Activated CD4-positive, alpha-beta memory T cell treated with anti-CD3 and anti-CD28 coated beads for 36 hours (primary cell): ENCODE measurements at regions not wholly inside any gene's neighbourhood (a gene's known extent, or its start where the extent isn't known, plus 50 kb on each side); places are given as distances from the start of the nearest gene placed in this dataset.

Experiments used
- CTCF ChIA-PET: fragments of 350-600 bp; sonication (Branson Sonifier 250); formaldehyde crosslinking; loops from one replicate; lab custom pipeline; 2021; ENCODE audit warnings: antibody characterized with exemption, inconsistent platforms; lab: Charles Lee
- POLR2A ChIA-PET: fragments of 350-600 bp; sonication (Branson Sonifier 250); formaldehyde crosslinking; loops from one replicate; lab custom pipeline; 2021; ENCODE audit warnings: antibody characterized with exemption; lab: Charles Lee
- DNase-seq: peaks from one replicate; pipeline ENCODE4 v3.0.0-alpha.2; 2020
- H3K27ac Mint-ChIP-seq: one replicate; pipeline ENCODE4 v1.8.0; 2021; ENCODE audit warnings: mixed read lengths
- H3K27me3 Mint-ChIP-seq: one replicate; pipeline ENCODE4 v1.8.0; 2021; ENCODE audit warnings: mixed read lengths
- H3K36me3 Mint-ChIP-seq: one replicate; pipeline ENCODE4 v1.8.0; 2021; ENCODE audit warnings: mixed read lengths
- H3K4me1 Mint-ChIP-seq: one replicate; pipeline ENCODE4 v1.8.0; 2021; ENCODE audit warnings: low read depth, mixed read lengths
- H3K4me3 Mint-ChIP-seq: one replicate; pipeline ENCODE4 v1.8.0; 2021; ENCODE audit warnings: mild to moderate bottlenecking, mixed read lengths
- H3K9me3 Mint-ChIP-seq: one replicate; pipeline ENCODE4 v1.8.0; 2021; ENCODE audit warnings: mixed read lengths
- intact Hi-C: fragments of 100-400 bp; cut with micrococcal nuclease; formaldehyde crosslinking; loops from one replicate; pipeline ENCODE4 v1.15.1; 2023

DNA sequence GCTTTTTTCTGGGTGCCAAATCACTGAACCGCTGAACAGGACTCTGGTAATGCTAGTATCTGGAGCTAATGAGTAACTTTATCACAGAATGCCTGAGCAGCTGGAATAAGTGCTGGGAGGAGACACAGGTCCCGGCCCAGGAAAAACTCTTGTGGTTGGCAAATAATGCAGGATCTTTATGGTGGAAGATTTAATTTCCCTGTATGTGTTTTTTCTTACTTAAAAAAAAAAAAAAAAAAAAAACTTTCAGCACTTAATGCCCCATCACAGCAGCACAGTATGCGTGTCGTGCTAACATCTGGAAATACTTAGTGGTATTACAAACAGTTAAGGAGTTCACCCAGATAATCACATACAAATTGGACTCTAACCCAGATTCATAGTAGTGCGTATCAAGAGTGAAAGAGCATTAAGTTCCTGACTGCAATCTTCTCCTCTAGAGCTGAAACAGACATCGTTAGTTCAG lies 220.7 kb downstream of the TOMM20 start:
- ChIA-PET CTCF (no interaction called here), POLR2A (no interaction called here)
- H3K27ac Mint-ChIP-seq: no peak overlapping the region
- H3K36me3 Mint-ChIP-seq: no peaks in the 10 kb centered on the region
- no peaks in the 10 kb centered on the region for H3K27me3 Mint-ChIP-seq
- no peak for DNase-seq
- peaks cover 23% of the 10 kb centered on the region for H3K4me1 Mint-ChIP-seq
- H3K4me3 Mint-ChIP-seq: no peak overlapping the region
- no peaks in the 10 kb centered on the region for H3K9me3 Mint-ChIP-seq
- intact Hi-C loops: no loop called here

DNA sequence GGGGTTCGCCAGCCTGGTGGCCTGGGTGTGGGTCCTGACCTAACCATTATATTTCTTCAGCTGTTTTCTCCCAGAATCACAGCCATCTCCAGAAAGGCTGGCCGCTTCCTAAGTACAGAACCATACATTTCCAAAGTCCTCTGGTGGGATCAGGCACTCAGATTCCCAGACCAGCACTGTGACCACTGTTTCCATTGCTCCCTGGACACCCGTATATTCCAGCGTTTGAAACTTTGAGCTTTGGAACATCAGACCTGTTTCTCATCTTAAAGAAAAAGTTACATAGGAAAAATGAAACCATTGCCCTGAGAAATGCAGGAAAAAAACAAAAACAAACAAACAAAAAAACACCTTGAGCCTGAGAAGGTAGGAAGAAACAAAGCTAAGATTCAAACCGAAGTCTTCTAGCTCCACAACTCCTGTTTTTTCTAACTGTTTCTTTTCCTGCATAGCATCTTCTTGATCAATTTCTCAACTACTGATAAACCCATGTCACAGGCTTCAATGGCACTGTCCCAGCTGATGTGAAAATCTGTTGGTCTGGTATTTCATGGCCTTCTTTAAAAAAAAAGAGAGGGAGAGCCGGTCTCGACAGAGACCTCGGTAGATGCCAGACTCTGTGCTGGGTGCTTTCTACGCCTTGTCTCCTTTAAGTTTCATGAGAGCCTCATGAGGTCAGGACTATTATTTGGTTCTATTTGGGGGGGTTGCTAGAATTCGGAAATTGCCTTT lies 221.3 kb downstream of the TOMM20 start:
- H3K27ac Mint-ChIP-seq: no peak overlapping the region
- DNase-seq: no peak
- ChIA-PET POLR2A (no interaction called here), CTCF (no interaction called here)
- intact Hi-C loops: no loop called here
- no peak overlapping the region for H3K4me3 Mint-ChIP-seq
- no peaks in the 10 kb centered on the region for H3K9me3 Mint-ChIP-seq
- H3K4me1 Mint-ChIP-seq: peaks cover 17% of the 10 kb centered on the region
- H3K36me3 Mint-ChIP-seq: no peaks in the 10 kb centered on the region
- no peaks in the 10 kb centered on the region for H3K27me3 Mint-ChIP-seq

DNA sequence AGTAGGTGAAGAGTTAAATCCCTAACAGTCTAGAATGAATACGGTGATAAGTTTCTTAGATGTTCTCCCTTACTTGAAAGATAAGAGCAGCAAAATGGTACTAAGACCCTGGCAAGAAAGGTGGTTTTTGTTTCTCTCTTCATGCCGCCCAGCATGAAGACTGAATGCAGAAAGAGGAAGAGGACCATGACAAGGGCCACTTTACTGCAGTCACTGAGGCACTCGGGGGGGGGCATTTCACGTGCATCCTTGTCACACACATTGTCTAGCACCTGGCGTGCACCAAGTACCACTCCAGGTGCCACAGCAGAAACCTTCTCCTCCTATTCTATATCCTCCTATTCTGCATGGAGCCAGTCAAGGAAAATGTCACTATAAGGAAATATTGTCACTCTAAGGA lies 222.0 kb downstream of the TOMM20 start:
- intact Hi-C loops: no loop called here
- Mint-ChIP-seq H3K4me3 (no peak overlapping the region), H3K36me3 (no peaks in the 10 kb centered on the region), H3K27ac (no peak overlapping the region), H3K4me1 (peaks cover 10% of the 10 kb centered on the region), H3K27me3 (no peaks in the 10 kb centered on the region), H3K9me3 (no peaks in the 10 kb centered on the region)
- DNase-seq: no peak
- ChIA-PET POLR2A (no interaction called here), CTCF (no interaction called here)

DNA sequence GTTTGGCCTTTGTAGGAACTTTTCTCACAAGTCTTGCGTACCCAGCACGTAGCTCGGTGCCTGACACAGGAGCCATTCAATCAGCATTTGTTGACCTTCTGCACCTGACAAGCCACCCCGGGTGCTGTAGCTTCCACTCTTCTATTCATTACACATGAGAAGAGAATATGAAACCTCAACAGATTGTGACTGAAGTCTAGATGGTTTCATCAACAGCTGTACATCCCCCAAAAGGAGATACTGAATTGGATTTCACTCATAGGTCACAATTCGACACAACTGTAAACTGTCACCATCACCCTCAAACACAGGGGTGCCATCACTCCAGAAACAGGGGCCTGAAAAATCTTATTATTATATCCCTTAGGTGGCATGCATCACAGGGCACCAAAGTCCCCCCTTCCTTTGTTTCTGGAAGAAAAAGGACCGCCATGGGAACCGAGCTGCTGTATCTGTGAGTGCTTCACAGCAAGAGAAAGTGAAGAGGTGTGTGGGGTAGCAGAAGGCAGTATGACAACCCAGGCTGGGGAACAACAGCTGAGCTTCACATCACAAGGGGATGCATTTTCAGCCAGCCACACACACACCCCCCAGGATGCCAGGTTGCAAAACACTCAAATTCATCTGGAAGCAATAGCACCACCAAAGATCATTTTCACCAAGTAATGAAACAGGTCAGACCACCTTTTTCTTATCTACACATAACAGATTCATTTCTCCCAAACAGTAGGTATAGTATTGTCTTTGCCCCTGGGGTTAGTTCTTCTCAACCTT lies 225.7 kb downstream of the TOMM20 start:
- H3K27ac Mint-ChIP-seq: no peak overlapping the region
- H3K27me3 Mint-ChIP-seq: no peaks in the 10 kb centered on the region
- H3K4me3 Mint-ChIP-seq: no peak overlapping the region
- intact Hi-C loops: no loop called here
- no peaks in the 10 kb centered on the region for H3K9me3 Mint-ChIP-seq
- no peak for DNase-seq
- peaks cover 2% of the 10 kb centered on the region for H3K4me1 Mint-ChIP-seq
- no peaks in the 10 kb centered on the region for H3K36me3 Mint-ChIP-seq
- CTCF ChIA-PET: interaction anchor here (0.7 to 1.1 kb wide), 2 partner anchors 142 to 181 kb away, joined by 3 to 4 read pairs; no protein-coding TSS in a partner anchor
- POLR2A ChIA-PET: no interaction called here

DNA sequence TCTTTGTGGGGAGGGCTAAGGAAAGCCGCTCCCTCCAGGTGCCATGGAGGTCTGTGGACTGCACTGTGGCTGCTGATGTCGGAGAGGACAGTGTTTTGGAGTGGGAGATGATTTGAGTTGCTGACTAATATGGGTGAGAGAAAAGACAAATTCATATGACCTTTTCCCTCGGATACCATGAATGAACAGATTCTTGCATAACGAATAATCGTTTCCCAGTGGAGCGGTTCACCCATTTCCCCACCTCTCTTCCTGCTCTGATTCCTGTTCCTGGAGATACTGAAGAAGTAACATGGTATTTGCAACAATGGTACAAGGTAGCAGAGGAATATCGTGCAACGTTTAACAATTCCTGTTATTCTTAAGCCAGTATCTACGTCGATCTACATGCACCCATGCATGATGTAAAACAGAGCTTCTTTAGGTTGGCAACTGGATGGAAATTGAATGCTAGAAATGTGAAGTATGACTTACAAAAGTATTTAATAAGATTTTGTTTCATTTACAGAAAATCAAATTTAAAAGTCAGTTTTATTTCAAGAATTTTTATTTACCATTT lies 227.1 kb downstream of the TOMM20 start:
- intact Hi-C loops: no loop called here

DNA sequence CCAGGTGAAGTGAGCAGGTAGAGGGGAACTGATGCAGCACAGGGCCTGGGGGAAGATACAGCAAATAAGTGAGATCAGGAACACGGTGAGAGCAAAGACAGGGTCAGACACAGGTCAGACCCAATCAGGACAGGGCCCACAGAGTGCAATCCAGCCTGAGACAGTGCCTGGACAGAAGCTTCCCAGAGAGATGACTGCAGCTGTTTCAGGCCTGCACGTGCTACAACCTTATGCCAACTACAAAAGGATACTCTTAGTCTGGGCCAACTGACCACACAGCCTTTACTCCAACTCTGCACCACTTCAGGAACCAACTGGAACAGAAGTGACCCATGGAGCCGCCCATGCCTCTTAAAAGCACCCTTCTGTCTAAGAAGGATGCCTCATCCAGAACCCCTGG lies 228.0 kb downstream of the TOMM20 start:
- POLR2A ChIA-PET: no interaction called here
- DNase-seq: no peak
- no peak overlapping the region for H3K4me3 Mint-ChIP-seq
- H3K4me1 Mint-ChIP-seq: peaks cover 2% of the 10 kb centered on the region
- no peaks in the 10 kb centered on the region for H3K36me3 Mint-ChIP-seq
- CTCF ChIA-PET: no interaction called here
- intact Hi-C loops: no loop called here
- no peaks in the 10 kb centered on the region for H3K27me3 Mint-ChIP-seq
- no peaks in the 10 kb centered on the region for H3K9me3 Mint-ChIP-seq
- no peak overlapping the region for H3K27ac Mint-ChIP-seq

More for the DNA sequence above, 227.1 kb downstream of the TOMM20 start:
- Mint-ChIP-seq H3K27ac (no peak overlapping the region), H3K4me1 (peaks cover 2% of the 10 kb centered on the region), H3K36me3 (no peaks in the 10 kb centered on the region), H3K27me3 (no peaks in the 10 kb centered on the region), H3K9me3 (no peaks in the 10 kb centered on the region), H3K4me3 (no peak overlapping the region)
- no peak for DNase-seq
- ChIA-PET CTCF (interaction anchor here (1.1 kb wide), 1 partner anchor 182 kb away, joined by 4 read pairs; no protein-coding TSS in a partner anchor), POLR2A (no interaction called here)

DNA sequence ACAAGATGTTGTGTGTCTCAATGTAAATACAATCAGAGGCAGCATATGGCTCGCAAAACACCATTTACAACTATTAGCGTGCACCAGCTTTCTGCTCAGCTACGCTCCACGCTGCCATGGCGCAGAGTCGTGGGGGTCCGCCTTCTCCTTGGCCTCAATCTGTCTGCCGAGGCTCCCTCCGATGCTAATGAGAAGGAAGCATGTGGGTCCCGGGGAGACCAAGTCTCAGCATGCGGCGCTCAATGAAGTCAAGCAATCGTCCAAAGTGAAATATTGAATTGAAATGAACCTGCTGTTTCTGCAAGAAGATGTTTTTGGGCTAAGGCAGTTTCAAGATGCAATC lies 228.9 kb downstream of the TOMM20 start:
- Mint-ChIP-seq H3K27me3 (no peaks in the 10 kb centered on the region), H3K4me1 (peaks cover 2% of the 10 kb centered on the region), H3K36me3 (no peaks in the 10 kb centered on the region), H3K27ac (no peak overlapping the region), H3K4me3 (no peak overlapping the region), H3K9me3 (no peaks in the 10 kb centered on the region)
- DNase-seq: no peak
- ChIA-PET CTCF (no interaction called here), POLR2A (no interaction called here)
- intact Hi-C loops: no loop called here

DNA sequence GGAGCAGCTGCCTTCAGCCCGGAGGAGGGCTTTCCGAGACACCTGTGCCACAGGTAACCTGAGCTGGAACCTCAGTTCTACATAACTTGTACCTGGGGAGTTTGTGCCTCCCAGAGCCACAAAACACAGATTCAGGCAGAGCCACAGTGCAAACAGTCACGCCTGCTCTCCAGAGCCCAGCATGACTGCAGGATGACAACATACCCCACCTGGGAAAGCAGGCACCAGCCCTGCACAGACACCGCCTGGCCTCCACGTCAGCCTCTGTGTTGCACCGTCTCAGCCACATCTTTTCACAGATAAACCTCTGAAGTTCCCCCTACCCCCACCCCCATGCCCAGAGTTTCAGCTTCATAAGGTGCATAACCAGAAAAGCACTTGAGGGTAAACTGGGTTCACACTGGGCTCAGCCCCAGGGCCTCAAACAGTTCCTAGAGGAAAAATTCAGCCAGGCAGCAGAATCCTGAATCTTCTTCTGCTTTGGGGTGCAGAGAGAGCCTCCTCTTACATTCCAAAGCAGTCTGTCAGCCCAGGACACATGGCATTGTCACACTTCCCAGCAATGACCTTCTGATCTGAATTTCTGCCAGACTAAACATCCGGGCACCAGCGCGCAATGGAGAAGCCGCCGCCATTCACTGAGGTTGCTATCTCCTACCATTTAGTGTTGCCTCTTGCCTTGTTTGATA lies 229.5 kb downstream of the TOMM20 start:
- POLR2A ChIA-PET: no interaction called here
- no peak overlapping the region for H3K4me3 Mint-ChIP-seq
- no peaks in the 10 kb centered on the region for H3K27me3 Mint-ChIP-seq
- H3K27ac Mint-ChIP-seq: no peak overlapping the region
- CTCF ChIA-PET: no interaction called here
- no peaks in the 10 kb centered on the region for H3K9me3 Mint-ChIP-seq
- no peak for DNase-seq
- H3K4me1 Mint-ChIP-seq: peaks cover 4% of the 10 kb centered on the region
- no peaks in the 10 kb centered on the region for H3K36me3 Mint-ChIP-seq
- intact Hi-C loops: no loop called here

DNA sequence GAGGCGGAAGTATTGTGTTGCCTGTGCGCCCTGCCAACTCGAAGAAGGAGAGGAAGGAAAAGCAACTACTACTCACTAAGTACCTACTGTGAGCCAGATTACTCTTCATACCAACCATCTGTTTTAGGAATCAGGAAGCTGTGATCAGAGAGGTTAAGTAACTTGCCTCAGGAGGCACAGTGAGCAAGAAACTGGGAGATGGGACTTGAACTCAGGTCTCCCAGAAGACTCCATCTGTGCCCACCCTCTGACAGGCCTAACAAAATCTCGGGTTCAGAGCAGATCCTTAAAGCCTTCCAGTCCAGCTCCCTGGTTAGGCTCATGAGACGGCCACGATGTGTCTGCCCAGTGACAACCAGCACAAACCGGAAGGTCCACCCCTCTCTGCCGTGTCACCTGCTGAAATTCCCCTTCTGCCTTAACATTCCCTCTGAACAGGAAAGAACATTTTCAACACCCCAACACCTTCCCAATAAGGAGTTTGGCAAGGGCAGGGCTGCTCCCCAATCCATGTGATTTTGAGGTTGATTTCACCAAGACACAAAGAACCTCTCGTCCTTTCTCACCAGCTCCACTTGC lies 230.1 kb downstream of the TOMM20 start:
- H3K36me3 Mint-ChIP-seq: no peaks in the 10 kb centered on the region
- DNase-seq: no peak
- H3K4me1 Mint-ChIP-seq: peaks cover 11% of the 10 kb centered on the region
- H3K27ac Mint-ChIP-seq: no peak overlapping the region
- CTCF ChIA-PET: no interaction called here
- H3K9me3 Mint-ChIP-seq: no peaks in the 10 kb centered on the region
- H3K27me3 Mint-ChIP-seq: no peaks in the 10 kb centered on the region
- POLR2A ChIA-PET: no interaction called here
- intact Hi-C loops: no loop called here
- no peak overlapping the region for H3K4me3 Mint-ChIP-seq

DNA sequence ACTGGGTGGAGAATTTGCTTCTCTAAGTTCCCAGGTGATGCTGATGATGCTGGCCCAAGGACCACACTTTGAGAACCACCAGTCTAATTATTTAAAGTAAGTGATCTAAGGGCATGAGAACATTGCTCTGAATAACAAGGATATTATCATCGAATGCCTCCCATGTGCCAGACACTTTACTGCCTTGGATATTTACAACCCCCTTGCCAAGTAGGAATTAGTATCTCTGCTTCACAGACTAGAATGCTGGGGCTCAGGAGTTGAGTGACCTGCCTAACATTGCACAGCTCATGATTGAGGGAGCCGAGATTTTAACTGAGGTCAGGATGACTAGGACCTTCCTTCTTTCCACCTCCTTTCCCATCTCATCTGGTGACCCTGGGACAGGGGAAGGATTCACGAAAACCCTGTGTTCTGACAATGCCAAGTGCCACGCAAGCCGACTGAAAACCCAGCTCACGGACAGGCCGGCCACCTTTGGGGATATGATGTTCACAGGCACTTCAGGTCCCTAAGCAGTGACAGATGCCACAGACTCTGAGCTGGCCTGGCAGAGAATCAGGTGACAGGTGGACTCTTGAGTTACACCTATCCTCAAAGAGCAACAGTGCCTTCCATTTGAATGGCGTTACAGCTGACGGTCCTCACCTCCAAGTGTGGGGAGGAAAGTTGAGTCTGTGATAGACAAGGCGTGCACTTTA lies 230.7 kb downstream of the TOMM20 start:
- H3K36me3 Mint-ChIP-seq: no peaks in the 10 kb centered on the region
- no peak overlapping the region for H3K4me3 Mint-ChIP-seq
- H3K9me3 Mint-ChIP-seq: no peaks in the 10 kb centered on the region
- ChIA-PET POLR2A (no interaction called here), CTCF (no interaction called here)
- H3K4me1 Mint-ChIP-seq: peaks cover 13% of the 10 kb centered on the region
- no peaks in the 10 kb centered on the region for H3K27me3 Mint-ChIP-seq
- no peak for DNase-seq
- intact Hi-C loops: no loop called here
- no peak overlapping the region for H3K27ac Mint-ChIP-seq

DNA sequence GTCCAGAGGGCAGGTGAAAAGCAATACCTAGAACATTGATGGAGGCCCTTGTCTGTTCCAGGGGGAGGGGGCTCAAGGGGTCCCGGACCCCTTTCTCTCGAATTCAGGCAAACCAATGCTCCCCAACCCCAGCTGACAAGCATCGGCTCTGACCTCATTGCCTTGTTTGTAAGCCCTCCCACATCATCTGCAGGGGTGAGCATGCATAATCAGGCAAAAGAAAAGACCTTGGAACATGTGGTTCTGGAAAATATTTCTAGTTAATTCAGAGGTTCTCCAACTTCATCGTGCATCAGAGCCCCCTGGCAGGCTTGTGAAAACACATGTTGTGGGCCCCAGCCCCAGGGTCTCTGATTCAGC lies 231.3 kb downstream of the TOMM20 start:
- no peaks in the 10 kb centered on the region for H3K27me3 Mint-ChIP-seq
- no peaks in the 10 kb centered on the region for H3K36me3 Mint-ChIP-seq
- peaks cover 13% of the 10 kb centered on the region for H3K4me1 Mint-ChIP-seq
- ChIA-PET CTCF (no interaction called here), POLR2A (no interaction called here)
- DNase-seq: no peak
- no peak overlapping the region for H3K4me3 Mint-ChIP-seq
- intact Hi-C loops: no loop called here
- no peak overlapping the region for H3K27ac Mint-ChIP-seq
- no peaks in the 10 kb centered on the region for H3K9me3 Mint-ChIP-seq
